Kidney epithelial cell (primary cell): ENCODE measurements at regions not wholly inside any gene's neighbourhood (a gene's known extent, or its start where the extent isn't known, plus 50 kb on each side); places are given as distances from the start of the nearest gene placed in this dataset.
"Not testable (repeated sequence)": the region's sequence is repeated elsewhere in the genome, so short reads cannot be mapped to it uniquely, and the experiment has no call there.

Experiments used
- DNase-seq: peaks from one replicate; pipeline ENCODE4 v3.0.0-alpha.2; 2010; ENCODE audit warnings: low read depth
- H3K27me3 ChIP-seq: 2 replicates; pipeline ENCODE4 v1.6.0; 2011; ENCODE audit warnings: low read length; ENCODE audit not compliant: control insufficient read depth, insufficient read depth
- H3K36me3 ChIP-seq: 2 replicates; pipeline ENCODE4 v1.5.1; 2011; ENCODE audit warnings: low read length; ENCODE audit not compliant: control insufficient read depth, insufficient read depth
- H3K4me3 ChIP-seq: 2 replicates; pipeline ENCODE4 v1.5.1; 2011; ENCODE audit warnings: low read depth, mild to moderate bottlenecking, control low read depth, low read length
- CTCF ChIP-seq: IDR thresholded peaks from 2 replicates; pipeline ENCODE4 v1.5.1; 2011; ENCODE audit warnings: mild to moderate bottlenecking, moderate library complexity, low read length, control low read depth, inconsistent platforms; ENCODE audit not compliant: insufficient read depth, poor library complexity, severe bottlenecking

- no peak overlapping the region for H3K4me3 ChIP-seq
- no peak for TF ChIP-seq CTCF
- no peak for DNase-seq
- no peaks in the 10 kb centered on the region for H3K36me3 ChIP-seq
- peaks cover 5% of the 10 kb centered on the region for H3K27me3 ChIP-seq
Observed at GRCh38 chr6:3617192-3617631, 134.3 kb downstream of the PXDC1 start.

GRCh38 chr6:3616565-3617176 lies 134.8 kb downstream of the PXDC1 start:
- H3K36me3 ChIP-seq: no peaks in the 10 kb centered on the region
- H3K27me3 ChIP-seq: peaks cover 5% of the 10 kb centered on the region
- H3K4me3 ChIP-seq: no peak overlapping the region
- no peak for TF ChIP-seq CTCF
- DNase-seq: no peak

GRCh38 chr6:3615391-3616380 lies 135.8 kb downstream of the PXDC1 start:
- no peaks in the 10 kb centered on the region for H3K36me3 ChIP-seq
- no peak for DNase-seq
- peaks cover 5% of the 10 kb centered on the region for H3K27me3 ChIP-seq
- no peak for TF ChIP-seq CTCF
- H3K4me3 ChIP-seq: no peak overlapping the region

GRCh38 chr6:3614918-3615317 lies 136.6 kb downstream of the PXDC1 start:
- TF ChIP-seq CTCF: no peak
- DNase-seq: no peak
- Histone ChIP-seq H3K36me3 (no peaks in the 10 kb centered on the region), H3K27me3 (peaks cover 3% of the 10 kb centered on the region), H3K4me3 (no peak overlapping the region)

GRCh38 chr6:3613565-3613964 lies 137.9 kb downstream of the PXDC1 start:
- not testable (repeated sequence) for H3K36me3 ChIP-seq, H3K27me3 ChIP-seq, DNase-seq, H3K4me3 ChIP-seq

GRCh38 chr6:3612341-3613041 lies 139.0 kb downstream of the PXDC1 start:
- no peak for TF ChIP-seq CTCF
- no peaks in the 10 kb centered on the region for H3K36me3 ChIP-seq
- H3K27me3 ChIP-seq: peaks cover 3% of the 10 kb centered on the region
- no peak overlapping the region for H3K4me3 ChIP-seq
- peak; percentile 57 for DNase-seq
